SK-N-DZ (cell line): ENCODE measurements at regions not wholly inside any gene's neighbourhood (a gene's known extent, or its start where the extent isn't known, plus 50 kb on each side); places are given as distances from the start of the nearest gene placed in this dataset.
A peak's percentile ranks its signal among the peaks of the same experiment; 100 is the strongest.

Experiments
- DNase-seq: peaks from one replicate; pipeline ENCODE4 v3.0.0-alpha.2; 2015; ENCODE audit warnings: low spot score

- DNase-seq, result no peak
Measured at GRCh38 chr2:220215785-220216184, 588.4 kb downstream of the SLC4A3 start.

GRCh38 chr2:220219371-220219770 is 591.9 kb downstream of the SLC4A3 start:
- no peak for DNase-seq

- DNase-seq, result no peak
Measured at GRCh38 chr2:220220009-220220408, 592.6 kb downstream of the SLC4A3 start.

- DNase-seq, result no peak
Measured at GRCh38 chr2:220221992-220222391, 594.6 kb downstream of the SLC4A3 start.

GRCh38 chr2:220224691-220225543 is 597.5 kb downstream of the SLC4A3 start:
- no peak for DNase-seq

GRCh38 chr2:220226076-220226475 is 598.6 kb downstream of the SLC4A3 start:
- no peak for DNase-seq

GRCh38 chr2:220226546-220226945 is 599.1 kb downstream of the SLC4A3 start:
- no peak for DNase-seq

GRCh38 chr2:220227266-220227920 is 600.0 kb downstream of the SLC4A3 start:
- DNase-seq, result no peak

- DNase-seq, result no peak
Measured at GRCh38 chr2:220228310-220229006, 601.0 kb downstream of the SLC4A3 start.

- no peak for DNase-seq
Measured at GRCh38 chr2:220240641-220241040, 613.2 kb downstream of the SLC4A3 start.

GRCh38 chr2:220241423-220241822 is 614.0 kb downstream of the SLC4A3 start:
- DNase-seq, result no peak

GRCh38 chr2:220243571-220243970 is 616.1 kb downstream of the SLC4A3 start:
- DNase-seq, result no peak

GRCh38 chr2:220246386-220246785 is 619.0 kb downstream of the SLC4A3 start:
- no peak for DNase-seq

- DNase-seq, result no peak
Measured at GRCh38 chr2:220247588-220248350, 620.3 kb downstream of the SLC4A3 start.

- DNase-seq, result peak; percentile 7
Measured at GRCh38 chr2:220259662-220260061, 632.2 kb downstream of the SLC4A3 start.

GRCh38 chr2:220263300-220263699 is 635.9 kb downstream of the SLC4A3 start:
- no peak for DNase-seq

GRCh38 chr2:220269367-220269766 is 641.9 kb downstream of the SLC4A3 start:
- DNase-seq, result no peak

GRCh38 chr2:220270481-220271070 is 643.1 kb downstream of the SLC4A3 start:
- DNase-seq, result no peak

- DNase-seq, result no peak
Measured at GRCh38 chr2:220272656-220273055, 645.2 kb downstream of the SLC4A3 start.

GRCh38 chr2:220273082-220273481 is 645.7 kb downstream of the SLC4A3 start:
- DNase-seq, result no peak

- no peak for DNase-seq
Measured at GRCh38 chr2:220275454-220275853, 648.0 kb downstream of the SLC4A3 start.
